AG09319 (cell line): ENCODE measurements at regions not wholly inside any gene's neighbourhood (a gene's known extent, or its start where the extent isn't known, plus 50 kb on each side); places are given as distances from the start of the nearest gene placed in this dataset.

Experiments
- DNase-seq: peaks from one replicate; pipeline ENCODE4 v3.0.0-alpha.2; 2010; ENCODE audit warnings: low read depth; ENCODE audit errors: extremely low read depth
- CTCF ChIP-seq: IDR thresholded peaks from 2 replicates; pipeline ENCODE4 v1.5.1; 2011; ENCODE audit warnings: low read depth, mild to moderate bottlenecking, inconsistent platforms, low read length, moderate library complexity

DNA sequence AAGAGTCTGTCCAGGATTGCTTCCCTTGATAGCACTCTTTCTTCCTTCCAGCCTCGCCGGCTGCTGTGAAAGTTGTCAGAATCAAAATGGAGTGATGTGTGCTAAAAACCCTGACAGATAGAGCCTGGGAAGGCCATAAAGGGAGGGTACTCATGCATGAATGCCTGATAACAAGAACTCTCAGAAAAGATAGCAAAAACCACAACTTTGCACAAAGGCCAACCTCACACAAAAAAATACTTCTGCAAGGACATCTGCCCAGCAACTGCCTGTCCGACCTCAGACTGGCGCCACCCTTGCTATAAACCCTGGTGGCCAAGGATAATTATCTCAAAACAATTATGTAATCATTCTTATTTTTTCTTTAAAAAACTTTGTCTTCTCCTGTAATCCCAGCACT is 133.2 kb upstream of the SVIL start:
- no peak for DNase-seq
- no peak for TF ChIP-seq CTCF

- no peak for TF ChIP-seq CTCF
- no peak for DNase-seq
These were observed 132.0 kb upstream of the SVIL start for GRCh38 chr10:29766753-29767152.

DNA sequence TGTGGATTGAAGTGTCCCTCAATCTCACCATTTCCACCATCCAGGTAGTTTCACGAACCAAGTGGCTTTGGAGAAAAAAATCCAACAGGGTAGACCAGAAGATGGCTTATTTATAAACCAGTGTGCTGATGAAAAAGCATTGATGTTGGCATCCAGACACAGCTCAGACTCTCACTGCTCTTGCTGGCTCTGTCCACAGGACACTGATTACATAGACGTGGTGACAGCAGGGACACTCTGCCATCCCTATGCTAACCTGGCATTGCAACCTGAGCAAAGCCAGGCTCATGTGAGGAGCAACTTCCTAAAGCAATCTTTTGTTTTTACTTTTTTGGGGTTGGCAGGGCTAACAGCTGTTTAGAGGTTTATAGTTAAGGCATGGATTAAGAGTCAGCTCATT is 130.6 kb upstream of the SVIL start:
- no peak for DNase-seq
- TF ChIP-seq CTCF: no peak

DNA sequence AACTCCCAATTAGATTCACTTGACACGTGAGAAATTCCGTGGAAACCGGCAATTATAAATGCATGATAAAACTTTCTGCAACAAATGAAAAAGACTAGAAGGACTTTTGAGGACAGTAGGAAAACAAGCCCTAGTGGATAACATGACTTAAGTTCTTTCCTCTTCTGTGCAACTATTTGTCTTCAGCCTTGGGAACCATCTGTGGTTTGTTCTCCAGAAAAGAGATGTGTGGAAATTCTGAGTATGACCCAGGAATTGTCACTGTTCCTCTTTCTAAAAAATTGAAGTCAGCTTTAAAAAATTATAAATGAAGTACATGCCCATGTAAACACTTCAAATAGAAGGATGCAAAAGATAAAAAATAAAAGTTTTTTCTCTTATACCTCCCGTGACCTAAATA is 128.6 kb upstream of the SVIL start:
- no peak for TF ChIP-seq CTCF
- DNase-seq: no peak

GRCh38 chr10:29761916-29762315 is 127.1 kb upstream of the SVIL start:
- no peak for TF ChIP-seq CTCF
- no peak for DNase-seq

GRCh38 chr10:29760138-29760900 is 125.5 kb upstream of the SVIL start:
- no peak for TF ChIP-seq CTCF

DNA sequence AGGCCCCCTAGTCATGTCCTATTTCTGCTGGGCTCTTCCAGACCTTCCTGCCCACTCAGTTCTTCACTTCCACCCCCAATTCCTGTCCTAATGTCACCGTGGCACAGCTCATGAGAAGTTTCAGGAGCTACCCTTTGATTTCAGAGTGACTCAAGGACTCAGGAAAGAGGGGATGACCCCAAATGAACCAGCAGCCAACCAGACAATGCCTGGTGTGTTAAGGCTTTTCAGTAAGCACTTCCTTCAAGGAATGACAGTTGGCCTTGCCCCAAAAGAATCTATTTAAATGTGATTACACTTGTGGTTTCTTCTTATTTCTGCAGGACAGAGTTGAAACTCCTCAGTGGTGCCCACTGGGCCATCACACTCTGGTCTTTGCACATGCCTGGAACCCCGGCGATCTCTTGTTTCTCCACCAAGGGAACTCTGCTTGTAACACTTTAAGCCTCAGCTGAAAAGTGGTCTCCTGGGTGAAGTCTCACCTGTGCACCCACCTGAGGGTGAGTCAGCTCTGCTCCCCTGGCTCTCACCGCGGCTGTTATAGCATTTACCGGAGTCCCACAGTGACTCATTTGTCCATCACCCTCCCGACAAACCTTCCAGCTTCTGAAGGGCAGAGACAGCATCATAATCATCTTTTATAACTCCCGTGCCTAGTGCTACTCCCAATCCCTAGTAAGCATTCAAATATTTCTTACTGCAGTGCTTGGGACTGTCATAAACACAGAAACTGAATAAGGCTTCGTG is 123.0 kb upstream of the SVIL start:
- no peak for DNase-seq
- TF ChIP-seq CTCF: no peak

More at GRCh38 chr10:29760138-29760900, 125.5 kb upstream of the SVIL start:
- DNase-seq: no peak
